Ishikawa (cell line): ENCODE measurements at regions not wholly inside any gene's neighbourhood (a gene's known extent, or its start where the extent isn't known, plus 50 kb on each side); places are given as distances from the start of the nearest gene placed in this dataset.

ENCODE experiments used
- CEBPB ChIP-seq: IDR thresholded peaks from 2 replicates; pipeline ENCODE4 v1.6.1; 2012
- CREB1 ChIP-seq: IDR thresholded peaks from 2 replicates; pipeline ENCODE4 v1.6.1; 2012; ENCODE audit warnings: low read depth
- EGR1 ChIP-seq: IDR thresholded peaks from 2 replicates; pipeline ENCODE4 v1.6.1; 2012
- EP300 ChIP-seq: IDR thresholded peaks from 2 replicates; pipeline ENCODE4 v1.6.1; 2012; ENCODE audit warnings: borderline replicate concordance
- FOXM1 ChIP-seq: IDR thresholded peaks from 2 replicates; pipeline ENCODE4 v1.6.1; 2012; ENCODE audit warnings: low read depth, borderline replicate concordance
- NFIC ChIP-seq: IDR thresholded peaks from 2 replicates; pipeline ENCODE4 v1.6.1; 2012
- RAD21 ChIP-seq: IDR thresholded peaks from 2 replicates; pipeline ENCODE4 v1.6.1; 2012; ENCODE audit warnings: low read depth
- TAF1 ChIP-seq: IDR thresholded peaks from 2 replicates; pipeline ENCODE4 v1.6.1; 2012; ENCODE audit warnings: low read depth, mild to moderate bottlenecking
- TCF12 ChIP-seq: IDR thresholded peaks from 2 replicates; pipeline ENCODE4 v1.6.1; 2012; ENCODE audit warnings: low read depth
- TEAD4 ChIP-seq: IDR thresholded peaks from 2 replicates; pipeline ENCODE4 v1.6.1; 2012
- YY1 ChIP-seq: IDR thresholded peaks from 2 replicates; pipeline ENCODE4 v1.6.1; 2012; ENCODE audit warnings: low read depth
- ZBTB7A ChIP-seq: IDR thresholded peaks from 2 replicates; pipeline ENCODE4 v1.6.1; 2012; ENCODE audit warnings: low read depth
- TF ChIP-seq, protein P1 (sequence below): IDR thresholded peaks from 2 replicates; pipeline ENCODE4 v1.6.1; 2012
- TF ChIP-seq, protein P2 (sequence below): IDR thresholded peaks from 2 replicates; pipeline ENCODE4 v1.6.1; 2012
- TF ChIP-seq, protein P3 (sequence below): IDR thresholded peaks from 2 replicates; pipeline ENCODE4 v1.6.1; 2012; ENCODE audit warnings: low read depth, mild to moderate bottlenecking

DNA sequence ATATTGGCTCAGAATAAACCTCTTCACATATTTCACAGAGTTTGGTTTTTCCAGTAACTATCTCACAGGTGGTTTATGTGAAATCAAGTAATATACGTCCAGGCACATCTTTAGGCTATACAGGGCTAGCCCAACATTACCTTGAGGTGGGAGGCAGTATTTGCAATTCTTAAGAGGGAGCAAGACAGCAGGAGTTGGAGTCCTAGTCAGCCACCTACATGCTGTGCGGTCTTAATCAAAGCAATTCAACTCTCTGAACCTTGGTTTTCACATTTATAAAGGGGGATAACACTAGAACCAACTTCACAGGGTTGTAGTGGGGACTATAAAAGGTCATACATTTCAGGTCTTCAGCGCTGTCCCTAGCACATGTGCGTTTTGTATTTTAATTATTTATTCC is 73.5 kb upstream of the FICD start:
- TF ChIP-seq CEBPB (no peak), TCF12 (no peak), YY1 (no peak), FOXM1 (no peak), CREB1 (no peak), TEAD4 (no peak), ZBTB7A (no peak), RAD21 (no peak), NFIC (no peak), TAF1 (no peak), EGR1 (no peak), EP300 (no peak)
- TF ChIP-seq, protein P1, sequence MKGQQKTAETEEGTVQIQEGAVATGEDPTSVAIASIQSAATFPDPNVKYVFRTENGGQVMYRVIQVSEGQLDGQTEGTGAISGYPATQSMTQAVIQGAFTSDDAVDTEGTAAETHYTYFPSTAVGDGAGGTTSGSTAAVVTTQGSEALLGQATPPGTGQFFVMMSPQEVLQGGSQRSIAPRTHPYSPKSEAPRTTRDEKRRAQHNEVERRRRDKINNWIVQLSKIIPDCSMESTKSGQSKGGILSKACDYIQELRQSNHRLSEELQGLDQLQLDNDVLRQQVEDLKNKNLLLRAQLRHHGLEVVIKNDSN: no peak
- TF ChIP-seq, protein P2, sequence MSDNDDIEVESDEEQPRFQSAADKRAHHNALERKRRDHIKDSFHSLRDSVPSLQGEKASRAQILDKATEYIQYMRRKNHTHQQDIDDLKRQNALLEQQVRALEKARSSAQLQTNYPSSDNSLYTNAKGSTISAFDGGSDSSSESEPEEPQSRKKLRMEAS: no peak
- TF ChIP-seq, protein P3, sequence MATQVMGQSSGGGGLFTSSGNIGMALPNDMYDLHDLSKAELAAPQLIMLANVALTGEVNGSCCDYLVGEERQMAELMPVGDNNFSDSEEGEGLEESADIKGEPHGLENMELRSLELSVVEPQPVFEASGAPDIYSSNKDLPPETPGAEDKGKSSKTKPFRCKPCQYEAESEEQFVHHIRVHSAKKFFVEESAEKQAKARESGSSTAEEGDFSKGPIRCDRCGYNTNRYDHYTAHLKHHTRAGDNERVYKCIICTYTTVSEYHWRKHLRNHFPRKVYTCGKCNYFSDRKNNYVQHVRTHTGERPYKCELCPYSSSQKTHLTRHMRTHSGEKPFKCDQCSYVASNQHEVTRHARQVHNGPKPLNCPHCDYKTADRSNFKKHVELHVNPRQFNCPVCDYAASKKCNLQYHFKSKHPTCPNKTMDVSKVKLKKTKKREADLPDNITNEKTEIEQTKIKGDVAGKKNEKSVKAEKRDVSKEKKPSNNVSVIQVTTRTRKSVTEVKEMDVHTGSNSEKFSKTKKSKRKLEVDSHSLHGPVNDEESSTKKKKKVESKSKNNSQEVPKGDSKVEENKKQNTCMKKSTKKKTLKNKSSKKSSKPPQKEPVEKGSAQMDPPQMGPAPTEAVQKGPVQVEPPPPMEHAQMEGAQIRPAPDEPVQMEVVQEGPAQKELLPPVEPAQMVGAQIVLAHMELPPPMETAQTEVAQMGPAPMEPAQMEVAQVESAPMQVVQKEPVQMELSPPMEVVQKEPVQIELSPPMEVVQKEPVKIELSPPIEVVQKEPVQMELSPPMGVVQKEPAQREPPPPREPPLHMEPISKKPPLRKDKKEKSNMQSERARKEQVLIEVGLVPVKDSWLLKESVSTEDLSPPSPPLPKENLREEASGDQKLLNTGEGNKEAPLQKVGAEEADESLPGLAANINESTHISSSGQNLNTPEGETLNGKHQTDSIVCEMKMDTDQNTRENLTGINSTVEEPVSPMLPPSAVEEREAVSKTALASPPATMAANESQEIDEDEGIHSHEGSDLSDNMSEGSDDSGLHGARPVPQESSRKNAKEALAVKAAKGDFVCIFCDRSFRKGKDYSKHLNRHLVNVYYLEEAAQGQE: no peak

GRCh38 chr12:108440736-108441135 is 74.3 kb upstream of the FICD start:
- no peak for TF ChIP-seq FOXM1
- TF ChIP-seq ZBTB7A: no peak

DNA sequence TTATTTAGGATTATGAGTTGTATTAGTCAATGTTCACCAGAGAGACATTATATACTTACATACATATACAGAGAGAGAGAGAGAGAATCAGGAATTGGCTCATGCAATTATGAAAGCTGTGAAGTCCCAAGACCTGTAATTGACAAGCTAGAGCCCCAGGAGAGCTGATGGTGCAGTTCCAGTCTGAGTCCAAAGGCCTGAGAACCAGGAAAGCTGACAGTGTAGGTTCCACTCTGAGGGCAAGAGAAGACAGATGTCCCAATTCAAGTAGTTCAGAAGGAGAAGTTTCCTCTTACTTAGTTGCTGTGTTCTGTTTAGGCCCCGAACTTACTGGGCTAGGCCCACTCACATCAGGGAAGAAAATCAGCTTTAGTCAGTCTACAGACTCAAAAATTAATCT is 76.4 kb upstream of the FICD start:
- TF ChIP-seq YY1 (no peak), FOXM1 (no peak), RAD21 (no peak), EP300 (no peak), CEBPB (no peak), TEAD4 (no peak), EGR1 (no peak), TAF1 (no peak), ZBTB7A (no peak), NFIC (no peak), CREB1 (no peak), TCF12 (no peak)
- TF ChIP-seq, protein P1: no peak
- TF ChIP-seq, protein P3: no peak
- TF ChIP-seq, protein P2: no peak

GRCh38 chr12:108432423-108433121 is 82.5 kb upstream of the FICD start:
- TF ChIP-seq YY1: no peak
- TF ChIP-seq CREB1: no peak
- no peak for TF ChIP-seq RAD21
- TF ChIP-seq EP300: no peak
- TF ChIP-seq TCF12: no peak
- no peak for TF ChIP-seq CEBPB
- TF ChIP-seq, protein P1: no peak
- no peak for TF ChIP-seq FOXM1
- no peak for TF ChIP-seq NFIC
- no peak for TF ChIP-seq TAF1

DNA sequence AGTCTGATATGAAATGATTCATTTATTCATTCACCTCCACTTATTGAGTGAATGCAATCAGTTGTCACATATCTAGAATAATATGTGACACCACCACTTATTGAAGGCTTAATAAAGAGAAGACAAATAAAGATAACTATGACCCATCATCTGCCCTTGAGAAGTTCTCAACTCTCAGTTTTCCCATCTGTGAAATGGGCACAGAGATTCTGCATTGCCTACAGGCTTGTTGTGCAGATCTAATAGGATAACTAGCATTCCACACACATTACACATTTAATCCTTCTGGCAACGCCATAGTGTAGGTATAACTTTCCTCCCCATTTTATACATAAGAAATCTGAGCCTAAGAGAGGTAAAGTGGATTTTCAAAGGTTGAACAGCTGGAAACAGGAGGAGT is 84.2 kb upstream of the FICD start:
- TF ChIP-seq FOXM1: no peak
- no peak for TF ChIP-seq CREB1
- TF ChIP-seq, protein P1: no peak
- TF ChIP-seq, protein P2: no peak
- no peak for TF ChIP-seq TAF1
- no peak for TF ChIP-seq EP300
- no peak for TF ChIP-seq NFIC
- TF ChIP-seq EGR1: no peak
- TF ChIP-seq YY1: no peak
- TF ChIP-seq, protein P3: no peak
- no peak for TF ChIP-seq CEBPB
- TF ChIP-seq RAD21: no peak
- TF ChIP-seq ZBTB7A: no peak
- TF ChIP-seq TEAD4: no peak
